Glutamatergic neuron (in vitro differentiated cells): ENCODE measurements at regions not wholly inside any gene's neighbourhood (a gene's known extent, or its start where the extent isn't known, plus 50 kb on each side); places are given as distances from the start of the nearest gene placed in this dataset.

Experiments
- DNase-seq: peaks from one replicate; pipeline ENCODE4 v3.0.0; 2022
- H3K27ac Mint-ChIP-seq: one replicate; pipeline ENCODE4 v1.8.0; 2020; ENCODE audit warnings: mild to moderate bottlenecking, mixed read lengths, inconsistent platforms; ENCODE audit not compliant: unreplicated experiment
- H3K27me3 Mint-ChIP-seq: one replicate; pipeline ENCODE4 v1.8.0; 2020; ENCODE audit warnings: mild to moderate bottlenecking, moderate library complexity, mixed read lengths, inconsistent platforms; ENCODE audit not compliant: unreplicated experiment
- H3K36me3 Mint-ChIP-seq: one replicate; pipeline ENCODE4 v1.8.0; 2020; ENCODE audit warnings: mild to moderate bottlenecking, mixed read lengths, inconsistent platforms; ENCODE audit not compliant: unreplicated experiment
- H3K4me1 Mint-ChIP-seq: one replicate; pipeline ENCODE4 v1.8.0; 2020; ENCODE audit warnings: mild to moderate bottlenecking, low read depth, mixed read lengths, inconsistent platforms; ENCODE audit not compliant: unreplicated experiment
- H3K4me3 Mint-ChIP-seq: one replicate; pipeline ENCODE4 v1.8.0; 2020; ENCODE audit warnings: mild to moderate bottlenecking, mixed read lengths, inconsistent platforms; ENCODE audit not compliant: unreplicated experiment
- H3K9me3 Mint-ChIP-seq: one replicate; pipeline ENCODE4 v1.8.0; 2020; ENCODE audit warnings: mild to moderate bottlenecking, moderate library complexity, mixed read lengths, inconsistent platforms; ENCODE audit not compliant: unreplicated experiment
- TF ChIP-seq, protein P1 (sequence below): fragments of 200-600 bp; sonication (generic); IDR thresholded peaks from one replicate; pipeline ENCODE4 v1.5.0; 2021; ENCODE audit not compliant: partially characterized antibody, unreplicated experiment

DNA sequence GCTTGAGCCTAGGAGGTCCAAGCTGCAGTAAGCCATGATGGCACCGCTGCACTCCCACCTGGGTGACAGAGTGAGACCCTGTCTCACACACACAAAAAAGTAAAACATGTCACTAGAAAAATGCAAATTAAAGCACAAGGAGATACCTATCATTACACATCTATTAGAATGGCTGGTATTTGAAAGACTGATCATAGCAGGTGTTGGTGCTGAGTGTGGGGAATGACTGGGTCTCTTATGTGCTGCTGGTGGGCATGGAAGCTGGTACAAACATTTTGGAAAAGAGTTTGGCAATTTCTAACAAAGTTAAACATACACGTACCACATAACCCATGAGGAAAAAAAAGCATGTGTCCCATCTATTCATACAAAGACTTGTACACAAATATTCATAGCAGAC, 142.1 kb upstream of the ZBTB40 start:
- TF ChIP-seq, protein P1, sequence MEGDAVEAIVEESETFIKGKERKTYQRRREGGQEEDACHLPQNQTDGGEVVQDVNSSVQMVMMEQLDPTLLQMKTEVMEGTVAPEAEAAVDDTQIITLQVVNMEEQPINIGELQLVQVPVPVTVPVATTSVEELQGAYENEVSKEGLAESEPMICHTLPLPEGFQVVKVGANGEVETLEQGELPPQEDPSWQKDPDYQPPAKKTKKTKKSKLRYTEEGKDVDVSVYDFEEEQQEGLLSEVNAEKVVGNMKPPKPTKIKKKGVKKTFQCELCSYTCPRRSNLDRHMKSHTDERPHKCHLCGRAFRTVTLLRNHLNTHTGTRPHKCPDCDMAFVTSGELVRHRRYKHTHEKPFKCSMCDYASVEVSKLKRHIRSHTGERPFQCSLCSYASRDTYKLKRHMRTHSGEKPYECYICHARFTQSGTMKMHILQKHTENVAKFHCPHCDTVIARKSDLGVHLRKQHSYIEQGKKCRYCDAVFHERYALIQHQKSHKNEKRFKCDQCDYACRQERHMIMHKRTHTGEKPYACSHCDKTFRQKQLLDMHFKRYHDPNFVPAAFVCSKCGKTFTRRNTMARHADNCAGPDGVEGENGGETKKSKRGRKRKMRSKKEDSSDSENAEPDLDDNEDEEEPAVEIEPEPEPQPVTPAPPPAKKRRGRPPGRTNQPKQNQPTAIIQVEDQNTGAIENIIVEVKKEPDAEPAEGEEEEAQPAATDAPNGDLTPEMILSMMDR, result no peak
- Mint-ChIP-seq H3K4me3 (no peak overlapping the region), H3K36me3 (no peaks in the 10 kb centered on the region), H3K27me3 (peaks cover 2% of the 10 kb centered on the region), H3K9me3 (peaks cover 8% of the 10 kb centered on the region), H3K27ac (no peak overlapping the region), H3K4me1 (no peaks in the 10 kb centered on the region)
- no peak for DNase-seq

DNA sequence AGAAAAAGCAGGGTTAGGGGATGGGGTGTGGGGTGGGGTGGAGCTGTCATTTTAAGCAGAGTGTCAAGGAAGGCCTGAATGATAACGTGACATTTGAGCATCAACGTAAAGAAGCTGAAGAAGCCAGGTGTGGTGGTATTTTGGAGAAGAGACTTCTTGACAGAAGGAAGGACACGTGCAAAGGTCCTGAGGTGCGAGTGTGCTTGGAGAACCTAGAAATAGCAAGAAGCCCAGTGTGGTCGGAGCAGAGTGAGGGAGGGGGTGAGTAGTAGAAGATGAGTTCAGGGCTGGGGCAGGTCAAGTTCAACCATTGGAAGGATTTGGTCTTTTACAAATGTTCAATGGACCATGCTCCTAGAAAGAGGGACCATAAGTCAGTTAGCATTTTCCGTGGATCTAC, 140.2 kb upstream of the ZBTB40 start:
- peaks cover 8% of the 10 kb centered on the region for H3K27me3 Mint-ChIP-seq
- H3K27ac Mint-ChIP-seq, result no peak overlapping the region
- peaks cover 3% of the 10 kb centered on the region for H3K4me1 Mint-ChIP-seq
- no peak overlapping the region for H3K4me3 Mint-ChIP-seq
- peaks cover 12% of the 10 kb centered on the region for H3K9me3 Mint-ChIP-seq
- TF ChIP-seq, protein P1, result no peak
- H3K36me3 Mint-ChIP-seq, result no peaks in the 10 kb centered on the region
- DNase-seq, result no peak

DNA sequence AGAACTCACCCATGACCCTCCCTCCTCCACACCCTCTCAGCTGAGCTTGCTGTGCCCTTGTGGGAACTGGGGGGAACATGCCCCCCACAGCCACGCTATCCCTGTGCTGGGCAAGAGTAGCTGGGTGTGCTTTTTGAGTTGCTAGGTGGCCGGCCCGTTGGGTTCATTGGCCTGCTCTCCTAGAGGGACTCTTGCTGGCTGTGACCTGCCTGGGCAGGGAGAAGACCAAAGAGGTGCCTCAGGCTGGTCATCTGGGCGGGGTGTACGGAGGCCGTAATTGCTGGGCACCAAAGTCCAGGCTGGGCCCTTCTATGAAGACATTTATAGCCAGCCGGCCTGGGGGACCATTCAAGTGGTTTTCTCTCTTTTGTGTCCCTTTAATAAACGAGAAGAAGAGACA, 138.3 kb upstream of the ZBTB40 start:
- H3K4me1 Mint-ChIP-seq, result peaks cover 9% of the 10 kb centered on the region
- no peak for DNase-seq
- no peaks in the 10 kb centered on the region for H3K36me3 Mint-ChIP-seq
- no peak overlapping the region for H3K4me3 Mint-ChIP-seq
- peaks cover 9% of the 10 kb centered on the region for H3K27me3 Mint-ChIP-seq
- H3K27ac Mint-ChIP-seq, result no peak overlapping the region
- peaks cover 12% of the 10 kb centered on the region for H3K9me3 Mint-ChIP-seq
- TF ChIP-seq, protein P1, result no peak

DNA sequence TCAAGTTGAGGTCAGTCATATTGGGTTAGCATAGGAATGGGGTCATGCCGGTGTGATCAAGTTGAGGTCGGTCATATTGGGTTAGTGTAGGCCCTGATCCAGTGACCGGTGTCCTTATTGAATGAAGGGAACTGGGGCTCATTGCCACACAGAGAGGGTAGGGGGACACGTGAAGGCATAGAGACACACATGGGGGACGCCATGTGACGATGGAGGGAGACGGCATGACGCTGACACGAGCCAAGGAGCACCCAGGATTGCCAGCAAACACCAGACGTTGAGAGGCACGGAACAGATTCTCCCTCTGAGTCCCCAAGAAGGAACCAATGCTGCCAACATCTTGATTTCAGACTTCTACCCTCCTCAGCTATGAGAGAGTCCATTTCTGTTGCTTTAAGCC, 136.9 kb upstream of the ZBTB40 start:
- Mint-ChIP-seq H3K4me1 (peaks cover 13% of the 10 kb centered on the region), H3K9me3 (peaks cover 11% of the 10 kb centered on the region), H3K36me3 (no peaks in the 10 kb centered on the region), H3K4me3 (no peak overlapping the region), H3K27me3 (peaks cover 9% of the 10 kb centered on the region), H3K27ac (no peak overlapping the region)
- no peak for DNase-seq
- TF ChIP-seq, protein P1, result no peak

DNA sequence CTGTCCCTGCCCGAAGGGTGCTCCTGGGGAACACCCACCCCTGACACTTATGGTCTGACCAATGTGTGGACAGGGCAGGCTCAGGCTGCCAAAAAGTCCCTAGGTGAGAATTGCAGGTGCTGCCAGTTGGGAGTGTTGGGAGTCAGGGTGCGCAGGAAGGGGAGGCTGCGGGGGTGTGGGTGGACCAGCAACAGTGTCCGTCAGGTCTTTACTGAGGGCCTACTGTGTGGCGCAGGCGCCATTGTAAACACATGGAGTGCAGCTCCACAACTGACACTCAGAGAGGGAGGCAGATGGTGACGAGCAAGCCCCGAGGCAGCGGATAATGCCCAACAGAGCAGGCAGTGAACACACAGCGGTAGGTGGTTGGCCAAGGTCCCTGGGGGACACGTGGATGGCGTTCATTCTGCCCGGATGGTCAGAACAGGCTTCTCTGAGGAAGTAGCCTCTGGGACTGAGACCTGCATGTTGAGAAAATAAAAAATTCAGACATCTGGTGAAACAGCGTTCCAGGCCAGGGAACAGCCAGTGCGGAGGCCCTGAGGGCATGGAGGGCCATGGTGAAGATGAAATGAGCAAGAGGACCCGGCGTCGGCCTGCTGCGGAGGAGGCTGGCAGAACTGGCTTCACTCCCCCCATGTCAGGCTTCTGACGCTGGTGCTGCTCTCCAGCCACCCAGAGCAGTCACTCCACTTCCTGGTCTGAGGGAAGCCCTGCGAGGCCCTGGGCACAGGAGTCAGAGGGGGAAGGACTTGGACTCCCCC, 136.2 kb upstream of the ZBTB40 start:
- Mint-ChIP-seq H3K27me3 (peaks cover 9% of the 10 kb centered on the region), H3K4me1 (peaks cover 13% of the 10 kb centered on the region), H3K36me3 (no peaks in the 10 kb centered on the region), H3K4me3 (no peak overlapping the region), H3K27ac (no peak overlapping the region), H3K9me3 (peaks cover 8% of the 10 kb centered on the region)
- TF ChIP-seq, protein P1, result no peak
- DNase-seq, result no peak
